ENCODE measurements at regions not wholly inside any gene's neighbourhood (a gene's known extent, or its start where the extent isn't known, plus 50 kb on each side); places are given as distances from the start of the nearest gene placed in this dataset.

- H3F3A ChIP-seq (replicated peaks; ENCODE audit: low read depth): no peaks in the 10 kb centered on the region
Measured at GRCh38 chr16:31704138-31704537, 169.5 kb upstream of the ZNF267 start.

More at GRCh38 chr16:31704138-31704537, 169.5 kb upstream of the ZNF267 start:
- DNase-seq (ENCODE audit: low spot score): no peak
- no peak overlapping the region for H3K4me3 ChIP-seq
- Mint-ChIP-seq H3K4me3 (no peak overlapping the region), H3K27me3 (ENCODE audit: insufficient read depth, low read depth, poor library complexity) (peaks cover 5% of the 10 kb centered on the region), H3K27ac (no peak overlapping the region), H3K9me3 (no peaks in the 10 kb centered on the region; the same call in 1 of the 3 replicates), H3K4me1 (peaks cover 7% of the 10 kb centered on the region; the same call in 2 of the 3 replicates), H3K36me3 (ENCODE audit: low read depth) (peaks cover 59% of the 10 kb centered on the region)
- H3K27ac ChIP-seq (ENCODE audit: low read depth): no peak overlapping the region
- 0 out of 2 replicates have a peak, but pooled peaks cover 3% of the 10 kb centered on the region for H4K20me1 ChIP-seq (replicated peaks; ENCODE audit: insufficient read depth)
- no peaks in the 10 kb centered on the region for H3K27me3 ChIP-seq (ENCODE audit: insufficient read depth)
- no peak overlapping the region for H2AFZ ChIP-seq
- peaks cover 16% of the 10 kb centered on the region for H3K79me2 ChIP-seq (replicated peaks; ENCODE audit: insufficient read depth)
- no peak overlapping the region for H3K4me2 ChIP-seq
- no peaks in the 10 kb centered on the region; the same call in 1 of the 2 replicates for H3K36me3 ChIP-seq (ENCODE audit: insufficient read depth)
- ATAC-seq: no peak
- TF ChIP-seq EZH2 (IDR thresholded peaks at IDR 0.05; ENCODE audit: low read depth, unreplicated experiment) (no peak), CREB1 (CRISPR knock-in tag; IDR thresholded peaks at IDR 0.05; ENCODE audit: low read depth) (no peak), POLR2AphosphoS5 (IDR thresholded peaks at IDR 0.05; ENCODE audit: low read depth) (no peak), ZNF462 (CRISPR knock-in tag; IDR thresholded peaks at IDR 0.05) (no peak), ZNF114 (CRISPR knock-in tag; IDR thresholded peaks at IDR 0.05) (no peak), ZNF331 (CRISPR knock-in tag; IDR thresholded peaks at IDR 0.05; ENCODE audit: low read depth) (no peak), REST (IDR thresholded peaks at IDR 0.05; ENCODE audit: unreplicated experiment) (no peak), JUNB (IDR thresholded peaks at IDR 0.05; ENCODE audit: unreplicated experiment) (no peak), NANOG (IDR thresholded peaks at IDR 0.05; ENCODE audit: borderline replicate concordance) (no peak), EZH2phosphoT487 (IDR thresholded peaks at IDR 0.05; ENCODE audit: unreplicated experiment) (no peak), STAT1 (IDR thresholded peaks at IDR 0.05; ENCODE audit: unreplicated experiment) (no peak)
- TF ChIP-seq, protein P1, sequence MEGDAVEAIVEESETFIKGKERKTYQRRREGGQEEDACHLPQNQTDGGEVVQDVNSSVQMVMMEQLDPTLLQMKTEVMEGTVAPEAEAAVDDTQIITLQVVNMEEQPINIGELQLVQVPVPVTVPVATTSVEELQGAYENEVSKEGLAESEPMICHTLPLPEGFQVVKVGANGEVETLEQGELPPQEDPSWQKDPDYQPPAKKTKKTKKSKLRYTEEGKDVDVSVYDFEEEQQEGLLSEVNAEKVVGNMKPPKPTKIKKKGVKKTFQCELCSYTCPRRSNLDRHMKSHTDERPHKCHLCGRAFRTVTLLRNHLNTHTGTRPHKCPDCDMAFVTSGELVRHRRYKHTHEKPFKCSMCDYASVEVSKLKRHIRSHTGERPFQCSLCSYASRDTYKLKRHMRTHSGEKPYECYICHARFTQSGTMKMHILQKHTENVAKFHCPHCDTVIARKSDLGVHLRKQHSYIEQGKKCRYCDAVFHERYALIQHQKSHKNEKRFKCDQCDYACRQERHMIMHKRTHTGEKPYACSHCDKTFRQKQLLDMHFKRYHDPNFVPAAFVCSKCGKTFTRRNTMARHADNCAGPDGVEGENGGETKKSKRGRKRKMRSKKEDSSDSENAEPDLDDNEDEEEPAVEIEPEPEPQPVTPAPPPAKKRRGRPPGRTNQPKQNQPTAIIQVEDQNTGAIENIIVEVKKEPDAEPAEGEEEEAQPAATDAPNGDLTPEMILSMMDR (conservative IDR thresholded peaks at IDR 0.05; ENCODE audit: low read depth in 2 of 2): no peak
- TF ChIP-seq, protein P2, sequence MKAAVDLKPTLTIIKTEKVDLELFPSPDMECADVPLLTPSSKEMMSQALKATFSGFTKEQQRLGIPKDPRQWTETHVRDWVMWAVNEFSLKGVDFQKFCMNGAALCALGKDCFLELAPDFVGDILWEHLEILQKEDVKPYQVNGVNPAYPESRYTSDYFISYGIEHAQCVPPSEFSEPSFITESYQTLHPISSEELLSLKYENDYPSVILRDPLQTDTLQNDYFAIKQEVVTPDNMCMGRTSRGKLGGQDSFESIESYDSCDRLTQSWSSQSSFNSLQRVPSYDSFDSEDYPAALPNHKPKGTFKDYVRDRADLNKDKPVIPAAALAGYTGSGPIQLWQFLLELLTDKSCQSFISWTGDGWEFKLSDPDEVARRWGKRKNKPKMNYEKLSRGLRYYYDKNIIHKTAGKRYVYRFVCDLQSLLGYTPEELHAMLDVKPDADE (IDR thresholded peaks at IDR 0.05): no peak
- no peaks in the 10 kb centered on the region for H3K9me2 ChIP-seq (ENCODE audit: insufficient read depth)
- H3K4me1 ChIP-seq (ENCODE audit: insufficient read depth): peaks cover 3% of the 10 kb centered on the region; the same call in 1 of the 2 replicates
